ENCODE measurements at regions not wholly inside any gene's neighbourhood (a gene's known extent, or its start where the extent isn't known, plus 50 kb on each side); places are given as distances from the start of the nearest gene placed in this dataset.
"Not testable (repeated sequence)": the region's sequence is repeated elsewhere in the genome, so short reads cannot be mapped to it uniquely, and the experiment has no call there.

DNA sequence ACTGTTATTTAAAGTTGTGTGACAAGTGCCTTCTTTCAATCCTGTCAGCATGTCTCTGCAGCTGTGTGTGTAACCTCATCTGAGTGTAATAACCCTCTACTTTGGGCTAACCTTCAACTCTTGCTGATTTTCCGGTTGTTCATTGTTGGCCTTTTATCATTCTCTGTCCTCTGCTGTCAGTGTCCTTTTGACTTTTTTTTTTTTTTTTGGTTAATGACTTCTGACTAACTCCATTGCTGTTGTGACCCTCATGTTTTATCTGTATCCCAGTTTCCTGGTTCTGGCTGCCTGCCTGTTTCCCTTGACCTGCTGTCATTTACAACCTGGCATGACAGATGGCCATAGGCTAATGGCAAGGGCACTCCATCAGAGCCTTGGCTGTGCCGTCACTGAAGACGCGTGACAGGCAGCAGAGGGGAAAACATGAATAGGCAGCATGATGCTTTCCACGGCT, 145.7 kb upstream of the MAN1A1 start:
- TF ChIP-seq POLR2AphosphoS5 (IDR thresholded peaks at IDR 0.05; ENCODE audit: low read depth) (no peak), CTCF (IDR thresholded peaks at IDR 0.05; ENCODE audit: insufficient read depth, low read length) (no peak), GABPA (IDR thresholded peaks at IDR 0.05; ENCODE audit: low read depth) (no peak), SPI1 (IDR thresholded peaks at IDR 0.05; ENCODE audit: borderline replicate concordance, low read depth) (no peak)
- TF ChIP-seq, protein P1, sequence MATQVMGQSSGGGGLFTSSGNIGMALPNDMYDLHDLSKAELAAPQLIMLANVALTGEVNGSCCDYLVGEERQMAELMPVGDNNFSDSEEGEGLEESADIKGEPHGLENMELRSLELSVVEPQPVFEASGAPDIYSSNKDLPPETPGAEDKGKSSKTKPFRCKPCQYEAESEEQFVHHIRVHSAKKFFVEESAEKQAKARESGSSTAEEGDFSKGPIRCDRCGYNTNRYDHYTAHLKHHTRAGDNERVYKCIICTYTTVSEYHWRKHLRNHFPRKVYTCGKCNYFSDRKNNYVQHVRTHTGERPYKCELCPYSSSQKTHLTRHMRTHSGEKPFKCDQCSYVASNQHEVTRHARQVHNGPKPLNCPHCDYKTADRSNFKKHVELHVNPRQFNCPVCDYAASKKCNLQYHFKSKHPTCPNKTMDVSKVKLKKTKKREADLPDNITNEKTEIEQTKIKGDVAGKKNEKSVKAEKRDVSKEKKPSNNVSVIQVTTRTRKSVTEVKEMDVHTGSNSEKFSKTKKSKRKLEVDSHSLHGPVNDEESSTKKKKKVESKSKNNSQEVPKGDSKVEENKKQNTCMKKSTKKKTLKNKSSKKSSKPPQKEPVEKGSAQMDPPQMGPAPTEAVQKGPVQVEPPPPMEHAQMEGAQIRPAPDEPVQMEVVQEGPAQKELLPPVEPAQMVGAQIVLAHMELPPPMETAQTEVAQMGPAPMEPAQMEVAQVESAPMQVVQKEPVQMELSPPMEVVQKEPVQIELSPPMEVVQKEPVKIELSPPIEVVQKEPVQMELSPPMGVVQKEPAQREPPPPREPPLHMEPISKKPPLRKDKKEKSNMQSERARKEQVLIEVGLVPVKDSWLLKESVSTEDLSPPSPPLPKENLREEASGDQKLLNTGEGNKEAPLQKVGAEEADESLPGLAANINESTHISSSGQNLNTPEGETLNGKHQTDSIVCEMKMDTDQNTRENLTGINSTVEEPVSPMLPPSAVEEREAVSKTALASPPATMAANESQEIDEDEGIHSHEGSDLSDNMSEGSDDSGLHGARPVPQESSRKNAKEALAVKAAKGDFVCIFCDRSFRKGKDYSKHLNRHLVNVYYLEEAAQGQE (IDR thresholded peaks at IDR 0.05; ENCODE audit: insufficient replicate concordance, low read depth) = no peak
- H3K27me3 ChIP-seq (ENCODE audit: insufficient read depth, poor library complexity, severe bottlenecking) = no peaks in the 10 kb centered on the region
- H3K4me3 ChIP-seq (replicated peaks; ENCODE audit: insufficient read depth, low read length) = no peak overlapping the region
- no peak overlapping the region for H3K27ac ChIP-seq (replicated peaks)
- no peak for DNase-seq (ENCODE audit: low read depth in 1 of 2, low spot score in 1 of 2)

- Histone ChIP-seq H3K27me3 (ENCODE audit: insufficient read depth, poor library complexity, severe bottlenecking) (no peaks in the 10 kb centered on the region), H3K4me3 (replicated peaks; ENCODE audit: insufficient read depth, low read length) (no peak overlapping the region), H3K27ac (replicated peaks) (no peak overlapping the region)
- TF ChIP-seq SPI1 (IDR thresholded peaks at IDR 0.05; ENCODE audit: borderline replicate concordance, low read depth) (no peak), POLR2AphosphoS5 (IDR thresholded peaks at IDR 0.05; ENCODE audit: low read depth) (no peak), CTCF (IDR thresholded peaks at IDR 0.05; ENCODE audit: insufficient read depth, low read length) (no peak), GABPA (IDR thresholded peaks at IDR 0.05; ENCODE audit: low read depth) (no peak)
- TF ChIP-seq, protein P1 (IDR thresholded peaks at IDR 0.05; ENCODE audit: insufficient replicate concordance, low read depth) = no peak
- DNase-seq (ENCODE audit: low read depth in 1 of 2, low spot score in 1 of 2) = no peak
Observed at GRCh38 chr6:119493980-119494379, 144.4 kb upstream of the MAN1A1 start.

DNA sequence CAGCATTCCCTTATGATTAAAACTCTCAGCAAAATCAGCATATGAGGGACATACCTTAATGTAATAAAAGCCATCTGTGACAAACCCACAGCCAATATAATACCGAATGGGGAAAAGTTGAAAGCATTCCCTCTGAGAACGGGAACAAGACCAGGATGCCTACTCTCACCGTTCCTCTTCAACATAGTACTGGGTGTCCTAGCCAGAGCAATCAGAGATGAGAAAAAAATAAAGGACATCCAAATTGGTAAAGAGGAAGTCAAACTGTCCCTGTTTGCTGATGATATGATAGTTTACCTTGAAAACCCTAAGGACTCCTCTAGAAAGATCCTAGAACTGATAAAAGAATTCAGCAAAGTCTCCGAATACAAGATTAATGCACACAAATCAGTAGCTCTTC, 141.6 kb upstream of the MAN1A1 start:
- not testable (repeated sequence) for H3K27me3 ChIP-seq (ENCODE audit: insufficient read depth, poor library complexity, severe bottlenecking); H3K4me3 ChIP-seq (replicated peaks; ENCODE audit: insufficient read depth, low read length); DNase-seq (ENCODE audit: low read depth in 1 of 2, low spot score in 1 of 2); H3K27ac ChIP-seq (replicated peaks)

DNA sequence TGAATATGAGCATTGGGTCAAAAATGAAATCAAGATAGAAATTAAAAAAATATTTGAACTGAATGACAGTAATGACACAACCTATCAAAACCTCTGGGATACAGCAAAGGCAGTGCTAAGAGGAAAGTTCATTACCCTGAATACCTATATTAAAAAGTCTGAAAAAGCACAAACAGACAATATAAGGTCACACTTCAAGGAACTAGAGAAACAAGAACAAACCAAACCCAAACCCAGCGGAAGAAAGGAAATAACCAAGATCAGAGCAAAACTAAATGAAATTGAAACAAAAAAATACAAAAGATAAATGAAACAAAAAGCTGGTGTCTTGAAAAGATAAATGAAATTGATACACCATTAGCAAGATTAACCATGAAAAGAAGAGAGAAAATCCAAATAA, 140.5 kb upstream of the MAN1A1 start:
- not testable (repeated sequence) for H3K27ac ChIP-seq (replicated peaks); DNase-seq (ENCODE audit: low read depth in 1 of 2, low spot score in 1 of 2); H3K4me3 ChIP-seq (replicated peaks; ENCODE audit: insufficient read depth, low read length); H3K27me3 ChIP-seq (ENCODE audit: insufficient read depth, poor library complexity, severe bottlenecking)

GRCh38 chr6:119484598-119484997, 135.0 kb upstream of the MAN1A1 start:
- DNase-seq (ENCODE audit: low read depth in 1 of 2, low spot score in 1 of 2) = no peak
- TF ChIP-seq SPI1 (IDR thresholded peaks at IDR 0.05; ENCODE audit: borderline replicate concordance, low read depth) = no peak
- Histone ChIP-seq H3K27ac (replicated peaks) (no peak overlapping the region), H3K4me3 (replicated peaks; ENCODE audit: insufficient read depth, low read length) (no peak overlapping the region), H3K27me3 (ENCODE audit: insufficient read depth, poor library complexity, severe bottlenecking) (no peaks in the 10 kb centered on the region)

Measured in HL-60 (cell line).